Calu3 (cell line): ENCODE measurements at regions not wholly inside any gene's neighbourhood (a gene's known extent, or its start where the extent isn't known, plus 50 kb on each side); places are given as distances from the start of the nearest gene placed in this dataset.

ENCODE experiments used
- BruUV-seq: library from RNA; stranded (reverse); fragments of 400-500 nt; replicated peaks from 2 replicates; lab custom pipeline; 2021; lab: Mats Ljungman, UMichigan
- CTCF ChIA-PET: fragments of 300-600 bp; sonication (Branson Sonifier 250); formaldehyde crosslinking; loops from one replicate; lab custom pipeline; 2022; ENCODE audit warnings: antibody characterized with exemption; lab: Charles Lee
- DNase-seq: peaks from one replicate; pipeline ENCODE4 v3.0.0; 2022
- H3K27ac Mint-ChIP-seq: one replicate; pipeline ENCODE4 v1.8.0; 2022; ENCODE audit warnings: mixed read lengths; ENCODE audit not compliant: unreplicated experiment
- H3K27me3 Mint-ChIP-seq: one replicate; pipeline ENCODE4 v1.8.0; 2022; ENCODE audit warnings: mixed read lengths; ENCODE audit not compliant: unreplicated experiment
- H3K36me3 Mint-ChIP-seq: one replicate; pipeline ENCODE4 v1.8.0; 2022; ENCODE audit warnings: mild to moderate bottlenecking, moderate library complexity, mixed read lengths; ENCODE audit not compliant: insufficient read depth, unreplicated experiment
- H3K4me1 Mint-ChIP-seq: one replicate; pipeline ENCODE4 v1.8.0; 2022; ENCODE audit warnings: mild to moderate bottlenecking, low read depth, mixed read lengths; ENCODE audit not compliant: unreplicated experiment
- H3K4me3 Mint-ChIP-seq: one replicate; pipeline ENCODE4 v1.8.0; 2022; ENCODE audit warnings: mild to moderate bottlenecking, low read depth, moderate library complexity, mixed read lengths; ENCODE audit not compliant: unreplicated experiment
- H3K9me3 Mint-ChIP-seq: one replicate; pipeline ENCODE4 v1.8.0; 2022; ENCODE audit warnings: low read depth, mixed read lengths; ENCODE audit not compliant: unreplicated experiment
- CTCF ChIP-seq: fragments of 200-600 bp; IDR thresholded peaks from one replicate; pipeline ENCODE4 v1.8.0; 2022; ENCODE audit warnings: antibody characterized with exemption; ENCODE audit not compliant: unreplicated experiment
- intact Hi-C: fragments of 100-400 bp; cut with micrococcal nuclease; formaldehyde crosslinking; loops from one replicate; pipeline ENCODE4 v1.10.0; 2022; ENCODE audit not compliant: unreplicated experiment

GRCh38 chr17:27153005-27153404, 140.9 kb upstream of the WSB1 start:
- CTCF ChIA-PET: no interaction called here
- no peak for DNase-seq
- no peaks in the 10 kb centered on the region for H3K9me3 Mint-ChIP-seq
- H3K4me3 Mint-ChIP-seq: no peak overlapping the region
- intact Hi-C loops: no loop called here
- H3K27me3 Mint-ChIP-seq: no peaks in the 10 kb centered on the region
- TF ChIP-seq CTCF: no peak
- H3K36me3 Mint-ChIP-seq: no peaks in the 10 kb centered on the region
- no peak overlapping the region for H3K27ac Mint-ChIP-seq
- no peaks in the 10 kb centered on the region for H3K4me1 Mint-ChIP-seq
- BruUV-seq: no TSS peak

DNA sequence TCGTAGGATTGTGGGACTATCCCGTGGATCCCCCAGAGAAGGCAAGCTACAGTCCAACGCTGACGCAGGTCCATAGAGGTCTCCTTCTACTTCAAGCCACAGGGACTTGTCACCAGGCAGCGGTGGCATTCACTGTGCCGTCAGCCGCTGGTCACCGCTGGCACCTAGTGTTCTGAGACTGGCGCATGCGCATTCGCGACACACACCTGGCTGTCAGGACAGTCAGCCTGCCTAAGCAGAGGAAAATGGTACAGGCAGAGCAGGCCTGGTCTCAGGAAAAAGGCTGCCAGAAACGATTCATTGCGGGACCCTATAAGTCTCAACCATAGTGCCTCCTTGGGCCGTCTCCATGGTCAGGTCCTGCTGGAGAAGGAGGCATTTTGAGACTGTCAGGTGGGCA, 138.0 kb upstream of the WSB1 start:
- no peak for TF ChIP-seq CTCF
- H3K27ac Mint-ChIP-seq: no peak overlapping the region
- H3K27me3 Mint-ChIP-seq: no peaks in the 10 kb centered on the region
- BruUV-seq: no TSS peak
- intact Hi-C loops: no loop called here
- no peak for DNase-seq
- CTCF ChIA-PET: no interaction called here
- no peaks in the 10 kb centered on the region for H3K9me3 Mint-ChIP-seq
- H3K4me3 Mint-ChIP-seq: no peak overlapping the region
- H3K4me1 Mint-ChIP-seq: no peaks in the 10 kb centered on the region
- no peaks in the 10 kb centered on the region for H3K36me3 Mint-ChIP-seq

DNA sequence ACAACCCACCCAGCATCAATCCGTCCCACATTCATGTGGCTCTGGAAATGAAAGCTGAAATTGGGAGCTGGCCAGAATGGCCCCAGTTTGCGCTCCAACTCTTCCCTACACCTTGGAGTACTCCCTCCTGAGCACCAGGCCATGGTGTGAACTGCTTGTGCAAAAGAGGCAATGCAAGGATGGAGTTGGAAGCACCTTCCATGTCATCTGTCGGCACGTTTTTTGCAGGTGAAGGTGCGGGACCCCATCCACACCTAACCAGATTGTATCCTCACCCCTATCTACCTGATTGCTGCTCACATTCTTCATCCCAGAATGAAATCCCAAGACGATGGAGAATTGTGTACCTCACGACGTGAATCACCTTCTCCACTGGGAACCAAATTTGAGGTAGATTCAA, 136.6 kb upstream of the WSB1 start:
- Mint-ChIP-seq H3K4me3 (no peak overlapping the region), H3K27me3 (no peaks in the 10 kb centered on the region), H3K36me3 (no peaks in the 10 kb centered on the region), H3K27ac (no peak overlapping the region), H3K9me3 (no peaks in the 10 kb centered on the region), H3K4me1 (no peaks in the 10 kb centered on the region)
- CTCF ChIA-PET: no interaction called here
- no peak for TF ChIP-seq CTCF
- BruUV-seq: no TSS peak
- DNase-seq: no peak
- intact Hi-C loops: no loop called here

GRCh38 chr17:27157898-27158297, 136.0 kb upstream of the WSB1 start:
- CTCF ChIA-PET: no interaction called here
- no peak for TF ChIP-seq CTCF
- Mint-ChIP-seq H3K27me3 (no peaks in the 10 kb centered on the region), H3K9me3 (no peaks in the 10 kb centered on the region), H3K27ac (no peak overlapping the region), H3K36me3 (no peaks in the 10 kb centered on the region), H3K4me1 (no peaks in the 10 kb centered on the region), H3K4me3 (no peak overlapping the region)
- BruUV-seq: no TSS peak
- intact Hi-C loops: no loop called here
- DNase-seq: no peak
